ENCODE measurements at regions not wholly inside any gene's neighbourhood (a gene's known extent, or its start where the extent isn't known, plus 50 kb on each side); places are given as distances from the start of the nearest gene placed in this dataset.

DNA sequence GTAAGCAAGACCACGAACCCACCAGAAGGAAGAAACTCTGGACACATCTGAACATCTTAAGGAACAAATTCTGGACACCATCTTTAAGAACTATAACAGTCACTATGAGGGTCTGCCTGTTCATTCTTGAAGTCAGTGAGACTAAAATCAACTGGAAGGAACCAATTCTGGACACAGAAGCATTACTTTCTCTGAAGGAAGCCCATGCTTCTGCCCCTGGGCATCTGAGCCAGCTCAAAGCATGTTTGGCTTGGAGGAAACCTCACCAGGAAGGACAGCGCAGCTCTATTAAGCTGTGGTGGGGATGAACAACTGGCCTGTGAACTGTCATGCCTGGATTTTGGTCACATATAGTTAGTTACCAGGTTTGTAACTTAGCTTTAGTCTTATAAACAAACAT is 132.4 kb upstream of the GDF10 start:
- no peaks in the 10 kb centered on the region for H3F3A ChIP-seq (ENCODE audit: insufficient read depth, low read length)
- H3K9me2 ChIP-seq (replicated peaks; ENCODE audit: insufficient read depth, low read length) = no peaks in the 10 kb centered on the region
- no peak overlapping the region for H3K4me2 ChIP-seq (ENCODE audit: low read depth, low read length)
- H2AFZ ChIP-seq (ENCODE audit: low read length) = no peak overlapping the region
- no peaks in the 10 kb centered on the region for H3K36me3 ChIP-seq (replicated peaks; ENCODE audit: insufficient read depth, low read length)
- no peaks in the 10 kb centered on the region for H3K4me1 ChIP-seq (ENCODE audit: low read length)
- H3K9me3 ChIP-seq (replicated peaks; ENCODE audit: insufficient read depth, low read length) = no peaks in the 10 kb centered on the region
- H4K20me1 ChIP-seq (ENCODE audit: insufficient read depth, low read length) = no peaks in the 10 kb centered on the region
- H3K4me3 ChIP-seq (ENCODE audit: low read length) = no peak overlapping the region
- no peaks in the 10 kb centered on the region for H3K79me2 ChIP-seq (ENCODE audit: low read length)
- no peak overlapping the region for H3K9ac ChIP-seq (ENCODE audit: low read length)
- no peak for DNase-seq
- TF ChIP-seq EZH2 (optimal IDR thresholded peaks at IDR 0.05; ENCODE audit: low read depth, low read length) (no peak), EZH2phosphoT487 (IDR thresholded peaks at IDR 0.05; ENCODE audit: low read length) (no peak)
- TF ChIP-seq, protein P1, sequence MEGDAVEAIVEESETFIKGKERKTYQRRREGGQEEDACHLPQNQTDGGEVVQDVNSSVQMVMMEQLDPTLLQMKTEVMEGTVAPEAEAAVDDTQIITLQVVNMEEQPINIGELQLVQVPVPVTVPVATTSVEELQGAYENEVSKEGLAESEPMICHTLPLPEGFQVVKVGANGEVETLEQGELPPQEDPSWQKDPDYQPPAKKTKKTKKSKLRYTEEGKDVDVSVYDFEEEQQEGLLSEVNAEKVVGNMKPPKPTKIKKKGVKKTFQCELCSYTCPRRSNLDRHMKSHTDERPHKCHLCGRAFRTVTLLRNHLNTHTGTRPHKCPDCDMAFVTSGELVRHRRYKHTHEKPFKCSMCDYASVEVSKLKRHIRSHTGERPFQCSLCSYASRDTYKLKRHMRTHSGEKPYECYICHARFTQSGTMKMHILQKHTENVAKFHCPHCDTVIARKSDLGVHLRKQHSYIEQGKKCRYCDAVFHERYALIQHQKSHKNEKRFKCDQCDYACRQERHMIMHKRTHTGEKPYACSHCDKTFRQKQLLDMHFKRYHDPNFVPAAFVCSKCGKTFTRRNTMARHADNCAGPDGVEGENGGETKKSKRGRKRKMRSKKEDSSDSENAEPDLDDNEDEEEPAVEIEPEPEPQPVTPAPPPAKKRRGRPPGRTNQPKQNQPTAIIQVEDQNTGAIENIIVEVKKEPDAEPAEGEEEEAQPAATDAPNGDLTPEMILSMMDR (IDR thresholded peaks at IDR 0.05; ENCODE audit: low read length) = no peak
- H3K27ac ChIP-seq (ENCODE audit: low read length) = no peak overlapping the region
- H3K27me3 ChIP-seq (replicated peaks; ENCODE audit: insufficient read depth, low read length) = no peaks in the 10 kb centered on the region

DNA sequence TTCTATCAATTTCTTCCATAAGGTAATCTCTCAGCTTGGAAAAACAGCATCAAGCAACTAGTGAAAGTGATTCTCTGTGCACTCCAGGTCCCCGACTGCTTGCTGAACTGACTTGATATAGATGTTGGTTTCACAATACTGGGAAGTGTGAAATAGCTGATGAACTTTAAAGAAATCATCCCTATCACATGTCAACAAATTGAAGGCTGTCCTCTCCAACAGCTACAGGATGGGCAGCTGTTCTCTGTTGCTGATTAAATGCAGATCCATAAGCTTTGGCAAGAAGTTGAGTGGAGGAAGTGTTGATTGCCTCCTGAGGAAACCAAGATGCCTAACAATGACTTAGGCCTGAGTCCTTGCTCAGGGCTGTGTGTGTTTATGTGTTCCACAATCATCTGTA is 130.4 kb upstream of the GDF10 start:
- TF ChIP-seq, protein P1 (IDR thresholded peaks at IDR 0.05; ENCODE audit: low read length) = no peak
- no peak for TF ChIP-seq EZH2 (optimal IDR thresholded peaks at IDR 0.05; ENCODE audit: low read depth, low read length)
- TF ChIP-seq EZH2phosphoT487 (IDR thresholded peaks at IDR 0.05; ENCODE audit: low read length) = no peak
- no peak for DNase-seq
- H3K4me2 ChIP-seq (ENCODE audit: low read depth, low read length) = no peak overlapping the region

DNA sequence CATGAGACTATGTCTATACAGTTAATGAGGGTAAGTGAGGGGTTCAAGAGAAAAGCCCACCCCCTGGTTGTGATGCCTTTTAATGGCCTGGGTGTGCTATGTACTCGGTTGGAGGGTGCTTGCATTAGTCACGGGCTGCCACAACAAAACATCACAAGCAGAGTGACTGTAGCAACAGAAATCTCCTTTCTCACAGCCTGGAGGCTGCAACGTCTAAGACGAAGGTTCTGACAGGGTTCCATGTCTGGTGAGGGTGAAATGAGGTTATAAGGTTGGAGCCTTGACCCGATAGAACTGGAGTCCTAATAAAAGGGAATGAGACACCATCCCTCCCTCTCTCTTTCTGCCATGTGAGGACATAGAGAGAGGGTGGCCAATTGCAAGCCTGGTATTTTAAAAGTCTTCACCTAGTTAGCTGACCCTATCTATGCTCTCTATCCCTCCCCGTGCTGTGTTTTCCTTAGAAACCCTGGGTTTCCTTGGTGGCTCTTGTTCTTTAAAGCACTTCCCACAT is 126.0 kb upstream of the GDF10 start:
- Histone ChIP-seq H3K4me3 (ENCODE audit: low read length) (no peak overlapping the region), H3K79me2 (ENCODE audit: low read length) (no peaks in the 10 kb centered on the region), H3K9me3 (replicated peaks; ENCODE audit: insufficient read depth, low read length) (no peaks in the 10 kb centered on the region), H3K36me3 (replicated peaks; ENCODE audit: insufficient read depth, low read length) (no peaks in the 10 kb centered on the region), H3K9ac (ENCODE audit: low read length) (no peak overlapping the region), H4K20me1 (ENCODE audit: insufficient read depth, low read length) (no peaks in the 10 kb centered on the region), H3K27ac (ENCODE audit: low read length) (no peak overlapping the region), H3K9me2 (replicated peaks; ENCODE audit: insufficient read depth, low read length) (no peaks in the 10 kb centered on the region), H3F3A (ENCODE audit: insufficient read depth, low read length) (no peaks in the 10 kb centered on the region), H3K4me1 (ENCODE audit: low read length) (no peaks in the 10 kb centered on the region), H3K27me3 (replicated peaks; ENCODE audit: insufficient read depth, low read length) (no peaks in the 10 kb centered on the region), H3K4me2 (ENCODE audit: low read depth, low read length) (no peak overlapping the region), H2AFZ (ENCODE audit: low read length) (no peak overlapping the region)
- TF ChIP-seq EZH2phosphoT487 (IDR thresholded peaks at IDR 0.05; ENCODE audit: low read length) (no peak), EZH2 (optimal IDR thresholded peaks at IDR 0.05; ENCODE audit: low read depth, low read length) (no peak)
- TF ChIP-seq, protein P1 (IDR thresholded peaks at IDR 0.05; ENCODE audit: low read length) = no peak
- no peak for DNase-seq

More for the DNA sequence above, 130.4 kb upstream of the GDF10 start:
- H3K9ac ChIP-seq (ENCODE audit: low read length) = no peak overlapping the region
- no peak overlapping the region for H3K27ac ChIP-seq (ENCODE audit: low read length)
- no peaks in the 10 kb centered on the region for H3F3A ChIP-seq (ENCODE audit: insufficient read depth, low read length)
- H3K9me2 ChIP-seq (replicated peaks; ENCODE audit: insufficient read depth, low read length) = no peaks in the 10 kb centered on the region
- no peaks in the 10 kb centered on the region for H3K79me2 ChIP-seq (ENCODE audit: low read length)
- H4K20me1 ChIP-seq (ENCODE audit: insufficient read depth, low read length) = no peaks in the 10 kb centered on the region
- H3K9me3 ChIP-seq (replicated peaks; ENCODE audit: insufficient read depth, low read length) = no peaks in the 10 kb centered on the region
- no peaks in the 10 kb centered on the region for H3K36me3 ChIP-seq (replicated peaks; ENCODE audit: insufficient read depth, low read length)
- H3K27me3 ChIP-seq (replicated peaks; ENCODE audit: insufficient read depth, low read length) = no peaks in the 10 kb centered on the region
- no peak overlapping the region for H3K4me3 ChIP-seq (ENCODE audit: low read length)
- no peaks in the 10 kb centered on the region for H3K4me1 ChIP-seq (ENCODE audit: low read length)
- H2AFZ ChIP-seq (ENCODE audit: low read length) = no peak overlapping the region
